ENCODE measurements at regions not wholly inside any gene's neighbourhood (a gene's known extent, or its start where the extent isn't known, plus 50 kb on each side); places are given as distances from the start of the nearest gene placed in this dataset.

GRCh38 chr5:24363789-24364481 is 280.8 kb downstream of the CDH10 start:
- TF ChIP-seq CTCF (conservative IDR thresholded peaks at IDR 0.05; ENCODE audit: control insufficient read depth, insufficient read depth, low read depth, low read length) = no peak
- DNase-seq (ENCODE audit: low read depth) = no peak
- H3K4me3 ChIP-seq (ENCODE audit: control insufficient read depth, low read depth, low read length) = no peak overlapping the region

GRCh38 chr5:24364711-24365110 is 280.1 kb downstream of the CDH10 start:
- no peak overlapping the region for H3K4me3 ChIP-seq (ENCODE audit: control insufficient read depth, low read depth, low read length)
- TF ChIP-seq CTCF (conservative IDR thresholded peaks at IDR 0.05; ENCODE audit: control insufficient read depth, insufficient read depth, low read depth, low read length) = no peak
- no peak for DNase-seq (ENCODE audit: low read depth)

GRCh38 chr5:24365406-24365805 is 279.4 kb downstream of the CDH10 start:
- H3K4me3 ChIP-seq (ENCODE audit: control insufficient read depth, low read depth, low read length) = no peak overlapping the region
- no peak for TF ChIP-seq CTCF (conservative IDR thresholded peaks at IDR 0.05; ENCODE audit: control insufficient read depth, insufficient read depth, low read depth, low read length)
- no peak for DNase-seq (ENCODE audit: low read depth)

- no peak for TF ChIP-seq CTCF (conservative IDR thresholded peaks at IDR 0.05; ENCODE audit: control insufficient read depth, insufficient read depth, low read depth, low read length)
- H3K4me3 ChIP-seq (ENCODE audit: control insufficient read depth, low read depth, low read length) = no peak overlapping the region
- DNase-seq (ENCODE audit: low read depth) = no peak
Measured at GRCh38 chr5:24367216-24367615, 277.6 kb downstream of the CDH10 start.

GRCh38 chr5:24368115-24368514 is 276.7 kb downstream of the CDH10 start:
- TF ChIP-seq CTCF (conservative IDR thresholded peaks at IDR 0.05; ENCODE audit: control insufficient read depth, insufficient read depth, low read depth, low read length) = no peak
- no peak for DNase-seq (ENCODE audit: low read depth)
- no peak overlapping the region for H3K4me3 ChIP-seq (ENCODE audit: control insufficient read depth, low read depth, low read length)

- no peak overlapping the region for H3K4me3 ChIP-seq (ENCODE audit: control insufficient read depth, low read depth, low read length)
- TF ChIP-seq CTCF (conservative IDR thresholded peaks at IDR 0.05; ENCODE audit: control insufficient read depth, insufficient read depth, low read depth, low read length) = no peak
- DNase-seq (ENCODE audit: low read depth) = no peak
Measured at GRCh38 chr5:24376210-24376609, 268.6 kb downstream of the CDH10 start.

- no peak for DNase-seq (ENCODE audit: low read depth)
- H3K4me3 ChIP-seq (ENCODE audit: control insufficient read depth, low read depth, low read length) = no peak overlapping the region
- no peak for TF ChIP-seq CTCF (conservative IDR thresholded peaks at IDR 0.05; ENCODE audit: control insufficient read depth, insufficient read depth, low read depth, low read length)
Measured at GRCh38 chr5:24376616-24377015, 268.2 kb downstream of the CDH10 start.
